ENCODE measurements at regions not wholly inside any gene's neighbourhood (a gene's known extent, or its start where the extent isn't known, plus 50 kb on each side); places are given as distances from the start of the nearest gene placed in this dataset.

DNA sequence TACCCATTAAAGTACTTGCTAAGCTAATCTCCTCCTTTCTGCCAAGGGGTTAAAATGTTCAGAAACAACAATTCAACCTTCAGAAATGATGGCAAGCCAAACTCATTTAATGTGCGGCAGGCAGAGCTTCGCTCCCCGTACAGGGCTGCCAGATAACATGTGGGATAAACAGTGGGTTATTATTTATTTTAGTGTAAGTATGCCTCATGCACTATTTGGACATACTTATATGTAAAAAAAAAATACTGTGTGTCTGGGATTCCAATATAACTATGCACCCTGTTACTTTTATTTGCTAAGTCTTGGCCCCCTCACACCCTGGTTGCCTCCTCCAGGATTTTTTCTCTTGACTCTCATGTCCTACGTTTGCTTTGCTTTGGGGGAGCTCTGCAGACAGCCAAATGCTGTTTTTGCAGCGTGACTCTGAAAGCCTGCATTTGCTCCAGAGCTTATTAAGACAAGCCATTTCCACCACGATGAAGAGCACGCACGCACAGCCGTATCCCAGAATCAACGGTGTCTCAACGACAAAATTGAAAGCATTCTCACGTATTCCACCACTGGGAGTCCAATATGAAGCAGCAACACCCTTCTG is 86.5 kb upstream of the SHANK2 start:
- TF ChIP-seq, protein P1, sequence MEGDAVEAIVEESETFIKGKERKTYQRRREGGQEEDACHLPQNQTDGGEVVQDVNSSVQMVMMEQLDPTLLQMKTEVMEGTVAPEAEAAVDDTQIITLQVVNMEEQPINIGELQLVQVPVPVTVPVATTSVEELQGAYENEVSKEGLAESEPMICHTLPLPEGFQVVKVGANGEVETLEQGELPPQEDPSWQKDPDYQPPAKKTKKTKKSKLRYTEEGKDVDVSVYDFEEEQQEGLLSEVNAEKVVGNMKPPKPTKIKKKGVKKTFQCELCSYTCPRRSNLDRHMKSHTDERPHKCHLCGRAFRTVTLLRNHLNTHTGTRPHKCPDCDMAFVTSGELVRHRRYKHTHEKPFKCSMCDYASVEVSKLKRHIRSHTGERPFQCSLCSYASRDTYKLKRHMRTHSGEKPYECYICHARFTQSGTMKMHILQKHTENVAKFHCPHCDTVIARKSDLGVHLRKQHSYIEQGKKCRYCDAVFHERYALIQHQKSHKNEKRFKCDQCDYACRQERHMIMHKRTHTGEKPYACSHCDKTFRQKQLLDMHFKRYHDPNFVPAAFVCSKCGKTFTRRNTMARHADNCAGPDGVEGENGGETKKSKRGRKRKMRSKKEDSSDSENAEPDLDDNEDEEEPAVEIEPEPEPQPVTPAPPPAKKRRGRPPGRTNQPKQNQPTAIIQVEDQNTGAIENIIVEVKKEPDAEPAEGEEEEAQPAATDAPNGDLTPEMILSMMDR (IDR thresholded peaks at IDR 0.05; ENCODE audit: low read length), result no peak
- no peak for TF ChIP-seq EZH2 (IDR thresholded peaks at IDR 0.05; ENCODE audit: borderline replicate concordance, low read length)
